HEK293T (cell line): ENCODE measurements at regions not wholly inside any gene's neighbourhood (a gene's known extent, or its start where the extent isn't known, plus 50 kb on each side); places are given as distances from the start of the nearest gene placed in this dataset.
A peak's percentile ranks its signal among the peaks of the same experiment; 100 is the strongest.

Experiments used
- CTCF ChIA-PET: fragments of 350-600 bp; formaldehyde crosslinking; extraction: SDS; loops from one replicate; lab custom pipeline; 2021; ENCODE audit warnings: antibody characterized with exemption, inconsistent platforms; lab: Yijun Ruan, JAX
- POLR2A ChIA-PET: fragments of 350-600 bp; formaldehyde crosslinking; extraction: SDS; loops from one replicate; lab custom pipeline; 2020; ENCODE audit warnings: antibody characterized with exemption, inconsistent platforms; lab: Yijun Ruan, JAX
- DNase-seq: peaks from one replicate; pipeline ENCODE4 v3.0.0; 2012; ENCODE audit warnings: mixed read lengths; ENCODE audit errors: extremely low spot score
- ARNT ChIP-seq: fragments of 450-650 bp; IDR thresholded peaks from 2 replicates; pipeline ENCODE4 v1.6.1; 2017; ENCODE audit warnings: mild to moderate bottlenecking
- BHLHE40 ChIP-seq: fragments of 450-650 bp; IDR thresholded peaks from 2 replicates; pipeline ENCODE4 v1.6.1; 2016; ENCODE audit warnings: mild to moderate bottlenecking, moderate library complexity, borderline replicate concordance
- CTBP1 ChIP-seq: fragments of 450-650 bp; IDR thresholded peaks from 2 replicates; pipeline ENCODE4 v1.6.1; 2016; ENCODE audit warnings: borderline replicate concordance
- ELF4 ChIP-seq: fragments of 450-650 bp; IDR thresholded peaks from 2 replicates; pipeline ENCODE4 v1.6.1; 2017; ENCODE audit warnings: antibody characterized with exemption
- FOXA1 ChIP-seq: fragments of 450-650 bp; IDR thresholded peaks from 2 replicates; pipeline ENCODE4 v1.6.1; 2016; ENCODE audit warnings: mild to moderate bottlenecking
- FOXK2 ChIP-seq: fragments of 450-650 bp; IDR thresholded peaks from 2 replicates; pipeline ENCODE4 v1.6.1; 2016; ENCODE audit warnings: mild to moderate bottlenecking
- FOXM1 ChIP-seq: fragments of 450-650 bp; IDR thresholded peaks from 2 replicates; pipeline ENCODE4 v1.6.1; 2017; ENCODE audit warnings: mild to moderate bottlenecking, borderline replicate concordance
- HDGF ChIP-seq: fragments of 450-650 bp; IDR thresholded peaks from 2 replicates; pipeline ENCODE4 v1.6.1; 2017; ENCODE audit warnings: antibody characterized with exemption, borderline replicate concordance
- L3MBTL2 ChIP-seq: fragments of 450-650 bp; conservative IDR thresholded peaks from 2 replicates; pipeline ENCODE4 v1.6.1; 2016; ENCODE audit warnings: mild to moderate bottlenecking
- LEF1 ChIP-seq: fragments of 450-650 bp; IDR thresholded peaks from 2 replicates; pipeline ENCODE4 v1.6.1; 2017; ENCODE audit warnings: mild to moderate bottlenecking, borderline replicate concordance
- NFRKB ChIP-seq: fragments of 450-650 bp; IDR thresholded peaks from 2 replicates; pipeline ENCODE4 v1.6.1; 2016; ENCODE audit warnings: mild to moderate bottlenecking, moderate library complexity
- SP1 ChIP-seq: fragments of 450-650 bp; IDR thresholded peaks from 2 replicates; pipeline ENCODE4 v1.6.1; 2017
- SUZ12 ChIP-seq: fragments of 450-650 bp; IDR thresholded peaks from 2 replicates; pipeline ENCODE4 v1.6.1; 2016; ENCODE audit warnings: mild to moderate bottlenecking
- TARDBP ChIP-seq: fragments of 450-650 bp; IDR thresholded peaks from 2 replicates; pipeline ENCODE4 v1.6.1; 2016
- ZNF384 ChIP-seq: fragments of 450-650 bp; IDR thresholded peaks from 2 replicates; pipeline ENCODE4 v1.6.1; 2016
- TF ChIP-seq, protein P1 (sequence below): fragments of 450-650 bp; IDR thresholded peaks from 2 replicates; pipeline ENCODE4 v1.6.1; 2016

DNA sequence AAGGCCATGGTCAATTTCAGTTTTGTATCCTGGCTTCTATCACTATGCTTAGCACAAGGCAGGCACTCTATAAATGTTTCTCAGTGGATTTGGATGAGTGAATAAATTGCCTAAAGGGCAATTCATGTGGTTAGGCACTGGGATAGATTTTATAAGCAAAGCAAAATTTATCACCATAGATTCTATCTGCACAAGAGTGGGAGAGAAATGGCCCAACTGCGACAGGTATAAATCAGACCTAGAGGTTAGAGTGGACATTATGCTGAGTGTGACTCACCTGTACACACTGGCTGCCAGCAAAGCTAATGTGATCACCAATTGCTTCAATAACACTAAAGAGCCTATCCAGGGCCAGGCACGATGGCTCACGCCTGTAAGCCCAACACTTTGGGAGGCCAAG, 514.0 kb downstream of the BUD13 start:
- ChIA-PET POLR2A (no interaction called here), CTCF (interaction anchor here (0.6 to 1.5 kb wide), 2 partner anchors 10 to 41 kb away, joined by 3 read pairs; no protein-coding TSS in a partner anchor)
- TF ChIP-seq FOXA1: no peak
- no peak for TF ChIP-seq HDGF
- no peak for TF ChIP-seq SUZ12
- TF ChIP-seq SP1: no peak
- TF ChIP-seq TARDBP: no peak
- no peak for TF ChIP-seq FOXM1
- TF ChIP-seq ELF4: no peak
- no peak for TF ChIP-seq LEF1
- no peak for TF ChIP-seq ARNT
- TF ChIP-seq CTBP1: no peak
- TF ChIP-seq L3MBTL2: no peak
- no peak for TF ChIP-seq BHLHE40
- no peak for TF ChIP-seq NFRKB
- no peak for TF ChIP-seq ZNF384
- TF ChIP-seq, protein P1, sequence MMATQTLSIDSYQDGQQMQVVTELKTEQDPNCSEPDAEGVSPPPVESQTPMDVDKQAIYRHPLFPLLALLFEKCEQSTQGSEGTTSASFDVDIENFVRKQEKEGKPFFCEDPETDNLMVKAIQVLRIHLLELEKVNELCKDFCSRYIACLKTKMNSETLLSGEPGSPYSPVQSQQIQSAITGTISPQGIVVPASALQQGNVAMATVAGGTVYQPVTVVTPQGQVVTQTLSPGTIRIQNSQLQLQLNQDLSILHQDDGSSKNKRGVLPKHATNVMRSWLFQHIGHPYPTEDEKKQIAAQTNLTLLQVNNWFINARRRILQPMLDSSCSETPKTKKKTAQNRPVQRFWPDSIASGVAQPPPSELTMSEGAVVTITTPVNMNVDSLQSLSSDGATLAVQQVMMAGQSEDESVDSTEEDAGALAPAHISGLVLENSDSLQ: no peak
- no peak for TF ChIP-seq FOXK2
- no peak for DNase-seq

DNA sequence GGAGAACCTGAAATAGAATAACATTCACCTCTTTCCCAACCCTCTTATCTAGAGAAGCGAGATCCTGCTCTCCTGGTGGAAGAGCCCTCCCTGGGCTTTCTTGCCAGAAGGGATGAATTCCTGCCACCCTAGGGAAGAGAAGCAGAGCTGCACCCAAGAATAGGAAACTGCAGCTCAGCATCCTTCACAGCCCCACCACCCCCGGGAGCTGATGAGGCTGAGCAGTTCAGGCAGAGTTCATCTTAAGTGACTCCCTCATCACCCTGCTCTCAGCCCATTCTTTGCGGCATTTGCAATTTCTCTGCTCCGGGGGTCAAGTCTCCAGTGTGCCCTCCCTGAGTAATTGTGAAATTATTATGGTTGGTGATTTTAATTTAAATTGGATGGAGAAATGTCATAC, 514.9 kb downstream of the BUD13 start:
- CTCF ChIA-PET: no interaction called here
- no peak for DNase-seq
- TF ChIP-seq ARNT (no peak), FOXM1 (no peak), FOXK2 (no peak), CTBP1 (no peak), FOXA1 (no peak), LEF1 (no peak), SUZ12 (no peak), L3MBTL2 (no peak), NFRKB (no peak), HDGF (no peak), ZNF384 (no peak), SP1 (no peak), ELF4 (no peak)
- TF ChIP-seq, protein P1: no peak
- POLR2A ChIA-PET: no interaction called here

- TF ChIP-seq ELF4 (no peak), ZNF384 (no peak), ARNT (no peak), HDGF (no peak), SUZ12 (no peak), FOXK2 (no peak), BHLHE40 (no peak), CTBP1 (no peak), NFRKB (no peak)
- POLR2A ChIA-PET: no interaction called here
- CTCF ChIA-PET: no interaction called here
- peak; percentile 37 for DNase-seq
These were observed 515.7 kb downstream of the BUD13 start for GRCh38 chr11:116257092-116257491.

GRCh38 chr11:116256215-116256614, 516.6 kb downstream of the BUD13 start:
- no peak for DNase-seq
- no peak for TF ChIP-seq L3MBTL2
- no peak for TF ChIP-seq ZNF384
- no peak for TF ChIP-seq FOXA1
- no peak for TF ChIP-seq HDGF
- TF ChIP-seq, protein P1: no peak
- no peak for TF ChIP-seq LEF1
- TF ChIP-seq FOXK2: no peak
- no peak for TF ChIP-seq SP1
- no peak for TF ChIP-seq TARDBP
- TF ChIP-seq ARNT: no peak
- TF ChIP-seq NFRKB: no peak
- no peak for TF ChIP-seq BHLHE40
- TF ChIP-seq FOXM1: no peak
- no peak for TF ChIP-seq SUZ12
- TF ChIP-seq CTBP1: no peak
- TF ChIP-seq ELF4: no peak
- ChIA-PET POLR2A (no interaction called here), CTCF (no interaction called here)

DNA sequence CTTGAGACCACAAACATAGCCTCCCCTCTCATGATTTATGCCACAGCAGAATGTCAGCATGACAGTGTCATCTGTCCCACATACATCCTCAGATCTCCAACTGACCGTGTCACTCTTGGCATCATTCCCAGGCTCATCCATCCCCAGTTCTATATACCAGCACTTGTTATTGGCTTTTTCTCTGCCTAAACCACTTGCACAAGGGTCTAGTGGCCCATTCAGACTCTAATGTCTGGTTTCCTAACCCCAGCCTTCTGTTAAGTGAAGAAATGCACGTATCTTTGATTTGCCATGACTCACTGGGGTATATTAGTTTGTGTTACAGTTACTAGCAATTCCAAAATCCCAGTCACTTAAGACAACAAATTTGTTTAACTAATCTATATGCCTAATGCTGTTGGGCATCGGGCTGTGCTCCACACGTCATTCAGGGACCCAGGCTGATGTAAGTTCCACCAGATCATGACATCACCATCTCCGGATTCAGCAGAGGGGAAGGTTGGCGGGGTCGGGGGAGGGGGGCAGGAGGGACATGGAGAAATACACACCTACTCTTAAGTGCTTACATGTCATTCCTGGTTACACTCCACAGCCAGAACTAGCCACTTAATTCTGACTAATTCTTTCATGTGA, 517.4 kb downstream of the BUD13 start:
- POLR2A ChIA-PET: no interaction called here
- DNase-seq: no peak
- TF ChIP-seq FOXA1: no peak
- no peak for TF ChIP-seq HDGF
- no peak for TF ChIP-seq LEF1
- no peak for TF ChIP-seq FOXK2
- TF ChIP-seq, protein P1: no peak
- no peak for TF ChIP-seq SUZ12
- no peak for TF ChIP-seq ELF4
- no peak for TF ChIP-seq BHLHE40
- no peak for TF ChIP-seq ZNF384
- CTCF ChIA-PET: no interaction called here

DNA sequence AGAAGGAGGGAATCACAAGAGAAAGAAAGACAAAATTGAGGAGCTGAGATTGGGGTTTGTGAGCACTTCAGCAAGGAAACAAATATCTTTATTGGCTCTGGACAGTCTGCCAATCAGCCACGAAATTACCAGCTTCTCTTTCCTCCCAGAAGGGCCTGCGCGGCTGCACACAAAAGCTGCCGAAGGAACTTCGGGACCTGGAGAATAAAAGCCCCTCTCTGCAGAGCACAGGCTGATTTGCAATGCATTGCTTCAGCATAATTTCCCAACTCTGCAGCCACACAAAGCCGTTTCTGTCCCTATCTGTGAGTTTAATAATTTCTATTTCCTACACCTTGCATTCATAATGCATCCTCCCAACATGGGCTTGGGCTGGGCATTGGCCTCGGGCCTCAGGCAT, 522.6 kb downstream of the BUD13 start:
- CTCF ChIA-PET: no interaction called here
- POLR2A ChIA-PET: no interaction called here
- DNase-seq: no peak
- TF ChIP-seq FOXA1 (no peak), ARNT (no peak), TARDBP (no peak), NFRKB (no peak), CTBP1 (no peak), BHLHE40 (no peak), ZNF384 (no peak), SP1 (no peak), SUZ12 (no peak), HDGF (no peak), FOXK2 (no peak), LEF1 (no peak), FOXM1 (no peak), L3MBTL2 (no peak), ELF4 (no peak)
- TF ChIP-seq, protein P1: no peak
